Astrocyte (in vitro differentiated cells and primary cell): ENCODE measurements at regions not wholly inside any gene's neighbourhood (a gene's known extent, or its start where the extent isn't known, plus 50 kb on each side); places are given as distances from the start of the nearest gene placed in this dataset.
A peak's percentile ranks its signal among the peaks of the same experiment; 100 is the strongest.

ENCODE experiments used
- DNase-seq: peaks from one replicate; pipeline ENCODE4 v3.0.0-alpha.2; 2010; ENCODE audit warnings: low read depth
- FAIRE-seq: peaks from 2 replicates; lab custom pipeline; 2011; peaks lifted over from hg19 to GRCh38; lab: Jason Lieb, UNC
- H2AFZ ChIP-seq: 2 replicates; pipeline ENCODE4 v1.6.0; 2012; ENCODE audit warnings: low read depth, low read length, inconsistent platforms
- H3K27ac ChIP-seq: 2 replicates; pipeline ENCODE4 v1.5.1; 2011; ENCODE audit warnings: low read depth, low read length, inconsistent platforms
- H3K27me3 ChIP-seq: 2 replicates; pipeline ENCODE4 v1.6.0; 2011; ENCODE audit warnings: low read length, inconsistent platforms; ENCODE audit not compliant: insufficient read depth
- H3K36me3 ChIP-seq: 2 replicates; pipeline ENCODE4 v1.5.1; 2011; ENCODE audit warnings: low read length, inconsistent platforms; ENCODE audit not compliant: insufficient read depth
- H3K4me1 ChIP-seq: 2 replicates; pipeline ENCODE4 v1.5.1; 2011; ENCODE audit warnings: low read length, inconsistent platforms; ENCODE audit not compliant: insufficient read depth
- H3K4me2 ChIP-seq: 2 replicates; pipeline ENCODE4 v1.6.0; 2012; ENCODE audit warnings: low read length, inconsistent platforms
- H3K4me3 ChIP-seq: 2 replicates; pipeline ENCODE4 v1.5.1; 2011; ENCODE audit warnings: low read depth, mild to moderate bottlenecking, low read length, inconsistent platforms; ENCODE audit not compliant: insufficient read depth
- H3K79me2 ChIP-seq: 2 replicates; pipeline ENCODE4 v1.6.0; 2012; ENCODE audit warnings: mild to moderate bottlenecking, low read length, inconsistent platforms; ENCODE audit not compliant: insufficient read depth
- H3K9ac ChIP-seq: 2 replicates; pipeline ENCODE4 v1.6.0; 2012; ENCODE audit warnings: mild to moderate bottlenecking, low read length, inconsistent platforms
- H3K9me3 ChIP-seq: 2 replicates; pipeline ENCODE4 v1.5.1; 2012; ENCODE audit warnings: low read depth, mild to moderate bottlenecking, low read length, inconsistent platforms; ENCODE audit not compliant: insufficient read depth
- H4K20me1 ChIP-seq: 2 replicates; pipeline ENCODE4 v1.6.0; 2012; ENCODE audit warnings: low read length, inconsistent platforms; ENCODE audit not compliant: insufficient read depth
- H3K27ac Mint-ChIP-seq: one replicate; pipeline ENCODE4 v1.8.0; 2021; ENCODE audit warnings: mild to moderate bottlenecking, mixed read lengths; ENCODE audit not compliant: unreplicated experiment
- H3K27me3 Mint-ChIP-seq: one replicate; pipeline ENCODE4 v1.8.0; 2021; ENCODE audit warnings: low read depth, mixed read lengths; ENCODE audit not compliant: unreplicated experiment
- H3K36me3 Mint-ChIP-seq: one replicate; pipeline ENCODE4 v1.8.0; 2021; ENCODE audit warnings: low read depth, mixed read lengths; ENCODE audit not compliant: unreplicated experiment
- H3K4me1 Mint-ChIP-seq: one replicate; pipeline ENCODE4 v1.8.0; 2021; ENCODE audit warnings: low read depth, mixed read lengths; ENCODE audit not compliant: unreplicated experiment
- H3K4me3 Mint-ChIP-seq: one replicate; pipeline ENCODE4 v1.8.0; 2021; ENCODE audit warnings: mild to moderate bottlenecking, moderate library complexity, mixed read lengths; ENCODE audit not compliant: unreplicated experiment
- H3K9me3 Mint-ChIP-seq: one replicate; pipeline ENCODE4 v1.8.0; 2021; ENCODE audit warnings: mild to moderate bottlenecking, mixed read lengths; ENCODE audit not compliant: unreplicated experiment
- EZH2 ChIP-seq: IDR thresholded peaks from 2 replicates; pipeline ENCODE4 v1.6.1; 2012; ENCODE audit warnings: mild to moderate bottlenecking, low read length, inconsistent platforms; ENCODE audit not compliant: insufficient read depth
- TF ChIP-seq, protein P1 (sequence below): IDR thresholded peaks from 2 replicates; pipeline ENCODE4 v1.5.1; 2011; ENCODE audit warnings: low read depth, mild to moderate bottlenecking, inconsistent platforms, low read length, moderate library complexity; ENCODE audit not compliant: insufficient read depth

GRCh38 chr3:623914-624545 is 427.5 kb downstream of the CHL1 start:
- no peak overlapping the region for H3K9ac ChIP-seq
- no peak overlapping the region for H3K27ac Mint-ChIP-seq
- H3K4me2 ChIP-seq, result no peak overlapping the region
- no peaks in the 10 kb centered on the region for H3K79me2 ChIP-seq
- H3K4me1 Mint-ChIP-seq, result no peaks in the 10 kb centered on the region
- no peaks in the 10 kb centered on the region for H4K20me1 ChIP-seq
- no peaks in the 10 kb centered on the region for H3K27me3 Mint-ChIP-seq
- H2AFZ ChIP-seq, result no peak overlapping the region
- H3K9me3 Mint-ChIP-seq, result peaks cover 7% of the 10 kb centered on the region
- no peaks in the 10 kb centered on the region for H3K27me3 ChIP-seq
- FAIRE-seq, result no peak
- H3K4me3 Mint-ChIP-seq, result no peak overlapping the region
- no peak for DNase-seq
- no peaks in the 10 kb centered on the region for H3K36me3 ChIP-seq
- TF ChIP-seq EZH2, result no peak
- TF ChIP-seq, protein P1, sequence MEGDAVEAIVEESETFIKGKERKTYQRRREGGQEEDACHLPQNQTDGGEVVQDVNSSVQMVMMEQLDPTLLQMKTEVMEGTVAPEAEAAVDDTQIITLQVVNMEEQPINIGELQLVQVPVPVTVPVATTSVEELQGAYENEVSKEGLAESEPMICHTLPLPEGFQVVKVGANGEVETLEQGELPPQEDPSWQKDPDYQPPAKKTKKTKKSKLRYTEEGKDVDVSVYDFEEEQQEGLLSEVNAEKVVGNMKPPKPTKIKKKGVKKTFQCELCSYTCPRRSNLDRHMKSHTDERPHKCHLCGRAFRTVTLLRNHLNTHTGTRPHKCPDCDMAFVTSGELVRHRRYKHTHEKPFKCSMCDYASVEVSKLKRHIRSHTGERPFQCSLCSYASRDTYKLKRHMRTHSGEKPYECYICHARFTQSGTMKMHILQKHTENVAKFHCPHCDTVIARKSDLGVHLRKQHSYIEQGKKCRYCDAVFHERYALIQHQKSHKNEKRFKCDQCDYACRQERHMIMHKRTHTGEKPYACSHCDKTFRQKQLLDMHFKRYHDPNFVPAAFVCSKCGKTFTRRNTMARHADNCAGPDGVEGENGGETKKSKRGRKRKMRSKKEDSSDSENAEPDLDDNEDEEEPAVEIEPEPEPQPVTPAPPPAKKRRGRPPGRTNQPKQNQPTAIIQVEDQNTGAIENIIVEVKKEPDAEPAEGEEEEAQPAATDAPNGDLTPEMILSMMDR, result no peak
- no peaks in the 10 kb centered on the region for H3K9me3 ChIP-seq
- H3K4me1 ChIP-seq, result no peaks in the 10 kb centered on the region
- no peak overlapping the region for H3K27ac ChIP-seq
- no peak overlapping the region for H3K4me3 ChIP-seq
- no peaks in the 10 kb centered on the region for H3K36me3 Mint-ChIP-seq

GRCh38 chr3:632571-633170 is 436.1 kb downstream of the CHL1 start:
- Histone ChIP-seq H3K4me1 (no peaks in the 10 kb centered on the region), H3K4me2 (no peak overlapping the region), H4K20me1 (no peaks in the 10 kb centered on the region), H3K36me3 (no peaks in the 10 kb centered on the region), H3K9ac (no peak overlapping the region), H3K27ac (no peak overlapping the region), H3K9me3 (no peaks in the 10 kb centered on the region), H3K4me3 (no peak overlapping the region), H3K79me2 (no peaks in the 10 kb centered on the region), H2AFZ (no peak overlapping the region), H3K27me3 (no peaks in the 10 kb centered on the region)
- Mint-ChIP-seq H3K36me3 (no peaks in the 10 kb centered on the region), H3K27me3 (no peaks in the 10 kb centered on the region), H3K9me3 (peaks cover 1% of the 10 kb centered on the region), H3K4me1 (no peaks in the 10 kb centered on the region), H3K4me3 (no peak overlapping the region), H3K27ac (no peak overlapping the region)
- TF ChIP-seq EZH2, result no peak
- TF ChIP-seq, protein P1, result peak; percentile 79
- DNase-seq, result peak; percentile 10
- FAIRE-seq, result no peak

GRCh38 chr3:634511-634910 is 437.9 kb downstream of the CHL1 start:
- Histone ChIP-seq H3K27ac (no peak overlapping the region), H3K79me2 (no peaks in the 10 kb centered on the region), H2AFZ (no peak overlapping the region), H3K4me3 (no peak overlapping the region), H3K9me3 (no peaks in the 10 kb centered on the region), H3K36me3 (no peaks in the 10 kb centered on the region), H3K27me3 (no peaks in the 10 kb centered on the region), H4K20me1 (no peaks in the 10 kb centered on the region), H3K4me2 (no peak overlapping the region), H3K9ac (no peak overlapping the region), H3K4me1 (no peaks in the 10 kb centered on the region)
- FAIRE-seq, result no peak
- H3K4me1 Mint-ChIP-seq, result no peaks in the 10 kb centered on the region
- no peak overlapping the region for H3K4me3 Mint-ChIP-seq
- H3K9me3 Mint-ChIP-seq, result no peaks in the 10 kb centered on the region
- DNase-seq, result no peak
- no peak for TF ChIP-seq EZH2
- TF ChIP-seq, protein P1, result no peak
- H3K36me3 Mint-ChIP-seq, result no peaks in the 10 kb centered on the region
- H3K27me3 Mint-ChIP-seq, result no peaks in the 10 kb centered on the region
- no peak overlapping the region for H3K27ac Mint-ChIP-seq
